Medulla oblongata (tissue), 1 donor: ENCODE measurements at regions not wholly inside any gene's neighbourhood (a gene's known extent, or its start where the extent isn't known, plus 50 kb on each side); places are given as distances from the start of the nearest gene placed in this dataset.
A peak's percentile ranks its signal among the peaks of the same experiment; 100 is the strongest.
"Not testable (repeated sequence)": the region's sequence is repeated elsewhere in the genome, so short reads cannot be mapped to it uniquely, and the experiment has no call there.

ENCODE experiments used
- DNase-seq: peaks from one replicate; pipeline ENCODE4 v3.0.0-alpha.2; 2015; ENCODE audit errors: extremely low spot score

GRCh38 chr17:33695431-33695830 lies 402.3 kb upstream of the ASIC2 start:
- DNase-seq, result no peak

- DNase-seq, result peak; percentile 18
Observed at GRCh38 chr17:33696102-33696501, 403.0 kb upstream of the ASIC2 start.

GRCh38 chr17:33697557-33697956 lies 404.5 kb upstream of the ASIC2 start:
- DNase-seq, result no peak

GRCh38 chr17:33701910-33702309 lies 408.8 kb upstream of the ASIC2 start:
- DNase-seq, result no peak

- no peak for DNase-seq
Observed at GRCh38 chr17:33704856-33705255, 411.8 kb upstream of the ASIC2 start.

- no peak for DNase-seq
Observed at GRCh38 chr17:33709881-33710280, 416.8 kb upstream of the ASIC2 start.

- DNase-seq, result no peak
Observed at GRCh38 chr17:33712120-33712519, 419.0 kb upstream of the ASIC2 start.

- no peak for DNase-seq
Observed at GRCh38 chr17:33716957-33717356, 423.9 kb upstream of the ASIC2 start.

- DNase-seq, result not testable (repeated sequence)
Observed at GRCh38 chr17:33723736-33724135, 430.6 kb upstream of the ASIC2 start.

GRCh38 chr17:33725675-33726271 lies 432.7 kb upstream of the ASIC2 start:
- DNase-seq, result peak; percentile 30

GRCh38 chr17:33730131-33730530 lies 437.0 kb upstream of the ASIC2 start:
- no peak for DNase-seq

- no peak for DNase-seq
Observed at GRCh38 chr17:33732116-33732515, 439.0 kb upstream of the ASIC2 start.

GRCh38 chr17:33739714-33740113 lies 446.6 kb upstream of the ASIC2 start:
- DNase-seq, result no peak

- DNase-seq, result no peak
Observed at GRCh38 chr17:33745047-33745760, 452.1 kb upstream of the ASIC2 start.

GRCh38 chr17:33749171-33749570 lies 456.1 kb upstream of the ASIC2 start:
- DNase-seq, result no peak

- DNase-seq, result peak; percentile 81
Observed at GRCh38 chr17:33750943-33751701, 458.0 kb upstream of the ASIC2 start.

- DNase-seq, result no peak
Observed at GRCh38 chr17:33751702-33752065, 458.6 kb upstream of the ASIC2 start.

GRCh38 chr17:33753452-33753851 lies 460.4 kb upstream of the ASIC2 start:
- DNase-seq, result no peak

- no peak for DNase-seq
Observed at GRCh38 chr17:33756021-33756420, 462.9 kb upstream of the ASIC2 start.

- DNase-seq, result no peak
Observed at GRCh38 chr17:33765871-33766270, 472.8 kb upstream of the ASIC2 start.

GRCh38 chr17:33766721-33767120 lies 473.6 kb upstream of the ASIC2 start:
- no peak for DNase-seq

- no peak for DNase-seq
Observed at GRCh38 chr17:33769066-33769465, 476.0 kb upstream of the ASIC2 start.

GRCh38 chr17:33776304-33776703 lies 478.8 kb upstream of the CCL2 start:
- DNase-seq, result no peak
